Bone marrow (tissue), 2 donors: ENCODE measurements at regions not wholly inside any gene's neighbourhood (a gene's known extent, or its start where the extent isn't known, plus 50 kb on each side); places are given as distances from the start of the nearest gene placed in this dataset.

Experiments
- DNase-seq, 2 donors: peaks; one replicate each; lab custom pipeline; 2025; lab: John Stamatoyannopoulos, UW

DNA sequence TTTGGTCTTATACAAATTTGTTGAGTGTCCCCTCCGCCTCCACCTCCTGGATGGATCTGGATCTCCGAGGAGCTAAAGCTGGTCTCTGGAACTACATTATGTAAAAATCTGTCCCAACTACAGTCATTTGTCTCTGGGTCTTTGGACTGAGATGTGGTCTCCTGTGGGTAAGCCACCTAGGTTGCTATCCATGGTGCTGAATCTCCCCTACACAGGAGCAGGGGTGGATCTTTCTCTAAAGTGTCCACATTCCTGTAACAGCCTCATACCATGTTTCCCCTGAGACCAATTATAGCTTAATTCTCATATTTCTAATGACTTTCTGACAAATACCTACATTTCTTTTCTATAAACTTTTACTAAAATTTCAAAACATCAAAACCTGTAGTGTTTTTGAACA is 625.8 kb downstream of the TAFA4 start:
- no peak for DNase-seq

- no peak for DNase-seq
Observed at GRCh38 chr3:68295457-68295856, 636.9 kb downstream of the TAFA4 start.

DNA sequence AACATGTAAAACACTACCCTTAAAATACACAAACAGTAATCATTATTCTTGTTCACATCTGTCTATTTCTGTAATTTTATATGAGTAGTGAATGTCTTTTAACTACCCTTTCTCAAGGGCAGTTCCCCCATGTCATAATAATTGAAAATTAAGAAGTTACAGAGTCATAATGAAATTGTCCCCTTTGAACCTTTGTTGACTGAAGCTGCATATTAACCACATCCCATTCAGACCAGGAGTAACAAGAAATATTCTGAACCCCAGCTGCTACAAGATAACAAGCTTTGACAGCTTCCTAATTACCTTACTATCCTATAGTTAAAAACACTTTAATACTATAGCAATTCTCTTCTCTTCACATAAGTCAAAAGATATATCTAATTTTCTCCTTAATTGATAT is 635.9 kb upstream of the SUCLG2 start:
- DNase-seq: no peak

- DNase-seq: no peak
Observed at GRCh38 chr3:68288085-68288484, 633.7 kb upstream of the SUCLG2 start.

GRCh38 chr3:68287101-68287500 is 632.7 kb upstream of the SUCLG2 start:
- no peak for DNase-seq

DNA sequence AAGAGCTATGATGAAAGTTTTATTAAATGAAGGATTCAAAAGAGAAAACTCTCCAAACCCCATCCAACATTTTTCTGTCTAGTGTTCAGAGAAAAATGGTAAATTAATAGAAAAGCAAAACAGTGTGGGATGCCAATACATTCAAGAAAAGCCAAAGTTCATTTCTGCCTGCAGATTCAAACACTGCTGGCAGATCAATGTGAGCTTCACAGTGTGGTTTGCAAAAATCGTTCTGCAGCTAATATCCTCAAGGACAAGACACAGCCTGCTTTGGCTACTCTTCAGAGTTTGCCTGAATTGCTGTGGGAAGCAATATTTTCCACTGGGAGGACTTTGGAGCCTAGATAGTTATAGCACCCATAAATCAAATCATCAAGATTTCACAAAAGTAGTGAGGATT is 619.9 kb upstream of the SUCLG2 start:
- DNase-seq: no peak

GRCh38 chr3:68271145-68271544 is 616.7 kb upstream of the SUCLG2 start:
- no peak for DNase-seq

- DNase-seq: no peak
Observed at GRCh38 chr3:68256635-68257223, 602.3 kb upstream of the SUCLG2 start.

GRCh38 chr3:68249265-68249664 is 594.9 kb upstream of the SUCLG2 start:
- no peak for DNase-seq

GRCh38 chr3:68242606-68243005 is 588.2 kb upstream of the SUCLG2 start:
- no peak for DNase-seq

GRCh38 chr3:68239542-68239941 is 585.1 kb upstream of the SUCLG2 start:
- no peak for DNase-seq

GRCh38 chr3:68234076-68234780 is 579.8 kb upstream of the SUCLG2 start:
- DNase-seq: no peak

GRCh38 chr3:68228856-68229255 is 574.4 kb upstream of the SUCLG2 start:
- no peak for DNase-seq

DNA sequence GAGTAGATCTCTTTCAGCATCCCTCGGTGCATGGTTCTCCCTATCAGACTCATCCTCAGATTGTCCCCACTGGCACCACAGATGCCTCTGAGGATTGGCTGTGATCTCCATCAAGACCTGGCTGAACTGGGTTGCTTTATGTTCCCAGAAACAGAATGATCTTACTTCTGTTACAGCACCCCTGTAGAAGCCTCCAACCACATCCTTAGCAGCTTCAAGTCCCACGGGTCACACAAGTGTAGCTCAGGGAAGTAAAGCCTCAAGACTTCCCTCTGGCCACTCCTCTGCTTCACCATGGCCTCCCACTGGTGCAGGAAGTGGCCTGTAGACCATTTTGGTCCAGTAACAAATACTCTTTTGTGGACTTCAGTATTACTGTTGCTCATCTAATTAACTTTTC is 566.4 kb upstream of the SUCLG2 start:
- DNase-seq: no peak

DNA sequence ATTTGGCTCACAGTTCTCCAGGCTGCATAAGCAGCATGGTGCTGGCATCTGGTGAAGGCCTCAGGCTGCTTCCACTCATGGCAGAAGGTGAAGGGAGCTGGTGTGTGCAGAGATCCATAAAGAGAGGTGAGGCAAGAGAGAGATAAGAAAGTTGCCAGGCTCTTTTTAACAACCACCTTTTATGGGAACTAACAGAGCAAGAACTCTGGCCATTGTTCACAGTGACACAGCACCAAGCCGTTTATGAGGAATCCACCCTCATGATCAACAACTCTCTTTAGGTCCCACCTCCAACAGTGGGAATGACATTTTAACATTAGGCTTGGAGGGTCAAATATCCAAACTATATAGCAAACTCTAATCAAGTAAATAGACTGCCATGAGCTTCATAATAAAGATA is 557.2 kb upstream of the SUCLG2 start:
- no peak for DNase-seq

- DNase-seq: no peak
Observed at GRCh38 chr3:68210635-68211034, 556.2 kb upstream of the SUCLG2 start.

DNA sequence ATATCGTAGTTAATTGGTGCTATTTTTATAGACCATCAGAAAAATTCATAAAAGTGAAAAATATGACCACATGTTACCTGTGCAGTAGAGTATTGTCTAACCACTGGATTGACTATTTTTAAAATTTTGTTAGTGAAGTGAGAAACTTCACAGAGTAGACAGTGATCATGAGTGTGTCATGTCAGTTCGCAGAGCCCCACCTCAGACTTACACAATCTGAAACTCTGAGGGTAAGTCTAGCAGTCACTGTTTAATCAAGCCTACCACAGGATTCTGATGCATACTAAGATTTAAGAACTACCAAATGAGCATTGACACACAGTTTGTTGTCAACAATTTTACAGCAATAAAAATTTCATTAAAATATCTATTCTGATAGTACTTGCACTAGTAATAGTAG is 552.9 kb upstream of the SUCLG2 start:
- no peak for DNase-seq

GRCh38 chr3:68206524-68207117 is 552.2 kb upstream of the SUCLG2 start:
- no peak for DNase-seq

- DNase-seq: no peak
Observed at GRCh38 chr3:68186733-68187132, 532.3 kb upstream of the SUCLG2 start.

- no peak for DNase-seq
Observed at GRCh38 chr3:68176600-68176999, 522.2 kb upstream of the SUCLG2 start.

DNA sequence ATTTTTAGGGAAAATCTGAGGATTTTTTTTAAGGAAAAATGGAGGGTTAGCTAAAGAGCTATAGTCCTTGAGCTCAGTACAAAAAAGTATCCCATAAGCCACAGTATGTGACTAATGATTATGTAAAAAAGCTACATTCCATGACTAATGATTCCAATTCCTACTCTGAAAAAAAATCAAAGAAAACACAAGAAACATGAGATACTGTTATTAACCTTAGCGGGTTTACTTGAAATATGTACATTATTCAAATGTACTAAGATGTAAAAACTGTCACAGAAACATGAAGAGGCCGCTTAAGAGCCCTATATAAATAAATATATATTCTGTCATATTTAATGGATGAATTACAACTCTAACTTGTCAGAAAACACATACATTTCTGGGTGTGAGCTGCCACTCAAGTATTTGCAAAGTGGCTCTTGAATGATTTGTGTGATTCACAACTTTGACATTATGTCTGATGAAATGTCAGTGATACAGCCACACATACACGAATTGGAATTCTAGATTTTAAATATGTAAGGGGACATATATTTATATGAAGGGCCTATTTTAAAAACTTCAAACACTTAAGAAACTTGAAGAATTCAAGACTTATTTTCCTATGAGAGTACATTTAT is 518.7 kb upstream of the SUCLG2 start:
- no peak for DNase-seq

GRCh38 chr3:68172039-68172438 is 517.6 kb upstream of the SUCLG2 start:
- no peak for DNase-seq

GRCh38 chr3:68163968-68164367 is 509.6 kb upstream of the SUCLG2 start:
- no peak for DNase-seq
